Liver (tissue), 8 donors: ENCODE measurements at regions not wholly inside any gene's neighbourhood (a gene's known extent, or its start where the extent isn't known, plus 50 kb on each side); places are given as distances from the start of the nearest gene placed in this dataset.
A peak's percentile ranks its signal among the peaks of the same experiment; 100 is the strongest.
"Not testable (repeated sequence)": the region's sequence is repeated elsewhere in the genome, so short reads cannot be mapped to it uniquely, and the experiment has no call there.

Experiments
- DNase-seq: peaks from one replicate; pipeline ENCODE4 v3.0.0-alpha.2; 2017; ENCODE audit warnings: low spot score
- H3K27ac ChIP-seq, 2 donors: one replicate each; pipeline ENCODE4 v1.7.0; 2013; ENCODE audit warnings: inconsistent platforms in 2 of 2, low read length in 2 of 2, control low read depth in 1 of 2, low read depth in 1 of 2, mild to moderate bottlenecking in 1 of 2
- H3K27me3 ChIP-seq, 4 donors: one replicate each; pipeline versions ENCODE4 v1.6.1 to v1.7.0; 2013; ENCODE audit warnings: low read length in 3 of 4, inconsistent platforms in 1 of 4, mild to moderate bottlenecking in 1 of 4, moderate library complexity in 1 of 4; ENCODE audit not compliant: control insufficient read depth in 4 of 4, insufficient read depth in 4 of 4
- H3K36me3 ChIP-seq, 4 donors: one replicate each; pipeline versions ENCODE4 v1.6.1 to v1.7.0; 2013; ENCODE audit warnings: low read length in 3 of 4, mild to moderate bottlenecking in 3 of 4, low read depth in 1 of 4, moderate library complexity in 1 of 4; ENCODE audit not compliant: control insufficient read depth in 4 of 4, insufficient read depth in 3 of 4
- H3K4me1 ChIP-seq, 4 donors: one replicate each; pipeline versions ENCODE4 v1.6.1 to v1.7.0; 2013; ENCODE audit warnings: low read length in 3 of 4, mild to moderate bottlenecking in 3 of 4, moderate library complexity in 1 of 4; ENCODE audit not compliant: control insufficient read depth in 4 of 4, insufficient read depth in 4 of 4
- H3K4me3 ChIP-seq, 3 donors: one replicate each; pipeline versions ENCODE4 v1.6.1 to v1.7.0; 2013; ENCODE audit warnings: low read length in 3 of 3, control low read depth in 1 of 3, low read depth in 1 of 3, mild to moderate bottlenecking in 1 of 3
- H3K9ac ChIP-seq, 2 donors: one replicate each; pipeline ENCODE4 v1.7.0; 2013; ENCODE audit warnings: low read length in 2 of 2, mild to moderate bottlenecking in 2 of 2, moderate library complexity in 2 of 2, control low read depth in 1 of 2, low read depth in 1 of 2
- H3K9me3 ChIP-seq, 4 donors: one replicate each; pipeline versions ENCODE4 v1.6.1 to v1.7.0; 2013; ENCODE audit warnings: low read length in 3 of 4; ENCODE audit not compliant: control insufficient read depth in 4 of 4
- FOXA1 ChIP-seq: IDR thresholded peaks from 2 replicates; pipeline ENCODE4 v1.6.1; 2016; ENCODE audit warnings: antibody characterized with exemption
- FOXA2 ChIP-seq: IDR thresholded peaks from 2 replicates; pipeline ENCODE4 v1.6.1; 2016; ENCODE audit warnings: antibody characterized with exemption
- GABPA ChIP-seq, 2 donors: IDR thresholded peaks in 1 of 2; conservative IDR thresholded peaks in 1 of 2; 2 replicates each; pipeline ENCODE4 v1.6.1; 2016; ENCODE audit warnings: antibody characterized with exemption in 2 of 2, mild to moderate bottlenecking in 1 of 2, moderate library complexity in 1 of 2
- HNF4A ChIP-seq, 2 donors: conservative IDR thresholded peaks; 2 replicates each; pipeline ENCODE4 v1.6.1; 2016; ENCODE audit warnings: antibody characterized with exemption in 2 of 2, mild to moderate bottlenecking in 2 of 2
- HNF4G ChIP-seq: IDR thresholded peaks from 2 replicates; pipeline ENCODE4 v1.6.1; 2016; ENCODE audit warnings: antibody characterized with exemption
- JUND ChIP-seq, 2 donors: IDR thresholded peaks; 2 replicates each; pipeline ENCODE4 v1.6.1; 2016; ENCODE audit warnings: antibody characterized with exemption in 2 of 2
- NR2F2 ChIP-seq: IDR thresholded peaks from 2 replicates; pipeline ENCODE4 v1.6.1; 2016; ENCODE audit warnings: antibody characterized with exemption
- RAD21 ChIP-seq, 2 donors: IDR thresholded peaks; 2 replicates each; pipeline ENCODE4 v1.6.1; 2016; ENCODE audit warnings: antibody characterized with exemption in 2 of 2, mild to moderate bottlenecking in 2 of 2
- RXRA ChIP-seq, 2 donors: IDR thresholded peaks; 2 replicates each; pipeline ENCODE4 v1.6.1; 2017 to 2018; ENCODE audit warnings: antibody characterized with exemption in 2 of 2, mild to moderate bottlenecking in 1 of 2
- SP1 ChIP-seq: IDR thresholded peaks from 2 replicates; pipeline ENCODE4 v1.6.1; 2018; ENCODE audit warnings: antibody characterized with exemption, mild to moderate bottlenecking
- TAF1 ChIP-seq: conservative IDR thresholded peaks from 2 replicates; pipeline ENCODE4 v1.6.1; 2016; ENCODE audit warnings: antibody characterized with exemption, mild to moderate bottlenecking
- YY1 ChIP-seq: IDR thresholded peaks from 2 replicates; pipeline ENCODE4 v1.6.1; 2016; ENCODE audit warnings: antibody characterized with exemption, mild to moderate bottlenecking
- WGBS: extraction: QIAGEN DNeasy Blood & Tissue Kit; methylation state at CpG from one replicate; pipeline ENCODE4 v1.1.7; 2013; 5-methylcytosine and 5-hydroxymethylcytosine counted together
- TF ChIP-seq, protein P1 (sequence below): IDR thresholded peaks from 2 replicates; pipeline ENCODE4 v1.6.1; 2016; ENCODE audit warnings: antibody characterized with exemption
- TF ChIP-seq, protein P2 (sequence below): IDR thresholded peaks from 2 replicates; pipeline ENCODE4 v1.6.1; 2016; ENCODE audit warnings: antibody characterized with exemption
- TF ChIP-seq, protein P3 (sequence below): IDR thresholded peaks from 2 replicates; pipeline ENCODE4 v1.6.1; 2016; ENCODE audit warnings: antibody characterized with exemption
- TF ChIP-seq, protein P4 (sequence below): fragments of 150-350 bp; IDR thresholded peaks from 2 replicates; pipeline ENCODE4 v1.5.1; 2017; ENCODE audit warnings: improper control_type of control experiment, low read depth, low read length; ENCODE audit not compliant: missing input control
- TF ChIP-seq, protein P5 (sequence below): IDR thresholded peaks from 2 replicates; pipeline ENCODE4 v1.6.1; 2016; ENCODE audit warnings: antibody characterized with exemption, mild to moderate bottlenecking
- donor health status: healthy.
- donor health status: healthy.
- donor health status: healthy.
- donor health status: healthy.
- donor health status: healthy.

DNA sequence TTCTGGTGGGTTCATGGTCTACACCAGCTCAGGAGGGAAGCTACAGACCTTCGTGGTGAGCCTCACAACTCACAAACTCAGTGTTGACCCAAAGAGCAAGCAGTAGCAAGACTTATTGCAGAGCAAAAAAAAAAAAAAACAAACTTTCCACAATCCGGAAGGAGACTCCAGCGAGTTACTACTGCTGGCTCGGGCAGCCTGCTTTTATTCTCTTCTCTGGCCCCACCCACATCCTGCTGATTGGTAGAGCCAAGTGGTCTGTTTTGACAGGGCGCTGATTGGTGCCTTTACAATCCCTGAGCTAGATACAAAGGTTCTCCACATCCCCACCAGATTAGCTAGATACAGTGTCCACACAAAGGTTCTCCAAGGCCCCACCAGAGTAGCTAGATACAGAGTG is 135.6 kb upstream of the TMEM170B start:
- H3K9me3 ChIP-seq, DNase-seq, H3K4me3 ChIP-seq, H3K27me3 ChIP-seq, H3K9ac ChIP-seq, H3K36me3 ChIP-seq, H3K27ac ChIP-seq: not testable (repeated sequence)
- 93% methylated on average over 5 of the region's 5 CpGs for WGBS
- peaks cover 4 to 11% (median 6%) of the 10 kb centered on the region in 4 donors for H3K4me1 ChIP-seq

DNA sequence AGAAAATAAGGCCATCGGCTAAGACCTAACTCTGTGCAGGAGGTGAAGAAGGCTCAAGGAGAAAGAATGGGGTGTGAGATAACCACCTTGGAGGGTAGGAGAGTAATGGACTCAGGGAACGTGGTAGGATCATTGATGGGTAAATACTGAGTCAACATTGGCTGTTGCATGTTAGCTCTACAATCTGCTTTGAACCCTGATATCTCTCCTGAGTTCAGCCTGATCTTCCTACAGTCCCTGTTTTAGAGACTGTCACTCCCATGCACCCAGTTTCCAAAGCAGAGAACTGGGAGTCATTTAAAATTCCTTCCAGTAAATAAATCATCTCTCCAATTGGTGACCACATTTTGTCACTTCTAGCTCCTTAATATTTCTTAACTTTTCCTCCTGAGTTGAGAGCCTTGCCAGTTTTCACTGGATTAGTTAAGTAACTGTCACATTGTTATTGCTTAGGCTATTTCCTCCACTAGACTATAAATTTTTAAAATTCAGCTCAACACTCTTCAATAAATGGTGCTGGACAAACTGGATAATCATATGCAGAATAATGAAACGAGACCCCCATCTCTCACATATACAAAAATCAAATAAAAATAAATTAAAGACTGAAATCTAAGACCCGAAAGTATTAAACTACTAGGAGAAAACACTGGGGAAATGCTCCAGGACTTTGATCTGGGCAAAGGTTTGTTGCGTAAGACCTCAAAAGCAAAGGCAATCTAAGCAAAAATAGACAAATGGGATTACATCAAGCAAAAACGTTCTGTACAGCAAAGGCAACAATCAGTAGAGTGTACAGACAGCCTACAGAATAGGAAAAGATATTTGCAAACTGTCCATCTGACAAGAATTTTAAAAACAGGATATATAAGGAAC is 138.9 kb upstream of the TMEM170B start:
- Histone ChIP-seq H3K4me1 (peaks cover 4 to 11% (median 7%) of the 10 kb centered on the region in 4 donors), H3K4me3 (no peak overlapping the region), H3K9me3 (no peaks in the 10 kb centered on the region), H3K36me3 (no peaks in the 10 kb centered on the region), H3K9ac (peak overlapping the region in 1 of 2 donors; percentile 66), H3K27me3 (no peaks in the 10 kb centered on the region), H3K27ac (peak overlapping the region; percentile 86 to 93)
- TF ChIP-seq NR2F2 (no peak), TAF1 (no peak), FOXA2 (peak; percentile 86), RXRA (IDR thresholded peaks at IDR 0.05) (peak; percentile 57 to 61), YY1 (peak; percentile 62), HNF4A (conservative IDR thresholded peaks at IDR 0.05) (peak; percentile 95 to 96), HNF4G (peak; percentile 94), RAD21 (IDR thresholded peaks at IDR 0.05) (peak; percentile 45 to 57), GABPA (IDR thresholded peaks at IDR 0.05 in 1 of 2, conservative IDR thresholded peaks at IDR 0.05 in 1 of 2) (no peak), FOXA1 (peak; percentile 65), JUND (IDR thresholded peaks at IDR 0.05) (peak; percentile 68 to 72), SP1 (peak; percentile 78)
- TF ChIP-seq, protein P1, sequence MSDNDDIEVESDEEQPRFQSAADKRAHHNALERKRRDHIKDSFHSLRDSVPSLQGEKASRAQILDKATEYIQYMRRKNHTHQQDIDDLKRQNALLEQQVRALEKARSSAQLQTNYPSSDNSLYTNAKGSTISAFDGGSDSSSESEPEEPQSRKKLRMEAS = peak; percentile 26
- TF ChIP-seq, protein P2, sequence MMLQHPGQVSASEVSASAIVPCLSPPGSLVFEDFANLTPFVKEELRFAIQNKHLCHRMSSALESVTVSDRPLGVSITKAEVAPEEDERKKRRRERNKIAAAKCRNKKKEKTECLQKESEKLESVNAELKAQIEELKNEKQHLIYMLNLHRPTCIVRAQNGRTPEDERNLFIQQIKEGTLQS = peak; percentile 37
- TF ChIP-seq, protein P3, sequence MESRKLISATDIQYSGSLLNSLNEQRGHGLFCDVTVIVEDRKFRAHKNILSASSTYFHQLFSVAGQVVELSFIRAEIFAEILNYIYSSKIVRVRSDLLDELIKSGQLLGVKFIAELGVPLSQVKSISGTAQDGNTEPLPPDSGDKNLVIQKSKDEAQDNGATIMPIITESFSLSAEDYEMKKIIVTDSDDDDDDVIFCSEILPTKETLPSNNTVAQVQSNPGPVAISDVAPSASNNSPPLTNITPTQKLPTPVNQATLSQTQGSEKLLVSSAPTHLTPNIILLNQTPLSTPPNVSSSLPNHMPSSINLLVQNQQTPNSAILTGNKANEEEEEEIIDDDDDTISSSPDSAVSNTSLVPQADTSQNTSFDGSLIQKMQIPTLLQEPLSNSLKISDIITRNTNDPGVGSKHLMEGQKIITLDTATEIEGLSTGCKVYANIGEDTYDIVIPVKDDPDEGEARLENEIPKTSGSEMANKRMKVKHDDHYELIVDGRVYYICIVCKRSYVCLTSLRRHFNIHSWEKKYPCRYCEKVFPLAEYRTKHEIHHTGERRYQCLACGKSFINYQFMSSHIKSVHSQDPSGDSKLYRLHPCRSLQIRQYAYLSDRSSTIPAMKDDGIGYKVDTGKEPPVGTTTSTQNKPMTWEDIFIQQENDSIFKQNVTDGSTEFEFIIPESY = peak; percentile 57
- TF ChIP-seq, protein P4, sequence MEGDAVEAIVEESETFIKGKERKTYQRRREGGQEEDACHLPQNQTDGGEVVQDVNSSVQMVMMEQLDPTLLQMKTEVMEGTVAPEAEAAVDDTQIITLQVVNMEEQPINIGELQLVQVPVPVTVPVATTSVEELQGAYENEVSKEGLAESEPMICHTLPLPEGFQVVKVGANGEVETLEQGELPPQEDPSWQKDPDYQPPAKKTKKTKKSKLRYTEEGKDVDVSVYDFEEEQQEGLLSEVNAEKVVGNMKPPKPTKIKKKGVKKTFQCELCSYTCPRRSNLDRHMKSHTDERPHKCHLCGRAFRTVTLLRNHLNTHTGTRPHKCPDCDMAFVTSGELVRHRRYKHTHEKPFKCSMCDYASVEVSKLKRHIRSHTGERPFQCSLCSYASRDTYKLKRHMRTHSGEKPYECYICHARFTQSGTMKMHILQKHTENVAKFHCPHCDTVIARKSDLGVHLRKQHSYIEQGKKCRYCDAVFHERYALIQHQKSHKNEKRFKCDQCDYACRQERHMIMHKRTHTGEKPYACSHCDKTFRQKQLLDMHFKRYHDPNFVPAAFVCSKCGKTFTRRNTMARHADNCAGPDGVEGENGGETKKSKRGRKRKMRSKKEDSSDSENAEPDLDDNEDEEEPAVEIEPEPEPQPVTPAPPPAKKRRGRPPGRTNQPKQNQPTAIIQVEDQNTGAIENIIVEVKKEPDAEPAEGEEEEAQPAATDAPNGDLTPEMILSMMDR = no peak
- TF ChIP-seq, protein P5, sequence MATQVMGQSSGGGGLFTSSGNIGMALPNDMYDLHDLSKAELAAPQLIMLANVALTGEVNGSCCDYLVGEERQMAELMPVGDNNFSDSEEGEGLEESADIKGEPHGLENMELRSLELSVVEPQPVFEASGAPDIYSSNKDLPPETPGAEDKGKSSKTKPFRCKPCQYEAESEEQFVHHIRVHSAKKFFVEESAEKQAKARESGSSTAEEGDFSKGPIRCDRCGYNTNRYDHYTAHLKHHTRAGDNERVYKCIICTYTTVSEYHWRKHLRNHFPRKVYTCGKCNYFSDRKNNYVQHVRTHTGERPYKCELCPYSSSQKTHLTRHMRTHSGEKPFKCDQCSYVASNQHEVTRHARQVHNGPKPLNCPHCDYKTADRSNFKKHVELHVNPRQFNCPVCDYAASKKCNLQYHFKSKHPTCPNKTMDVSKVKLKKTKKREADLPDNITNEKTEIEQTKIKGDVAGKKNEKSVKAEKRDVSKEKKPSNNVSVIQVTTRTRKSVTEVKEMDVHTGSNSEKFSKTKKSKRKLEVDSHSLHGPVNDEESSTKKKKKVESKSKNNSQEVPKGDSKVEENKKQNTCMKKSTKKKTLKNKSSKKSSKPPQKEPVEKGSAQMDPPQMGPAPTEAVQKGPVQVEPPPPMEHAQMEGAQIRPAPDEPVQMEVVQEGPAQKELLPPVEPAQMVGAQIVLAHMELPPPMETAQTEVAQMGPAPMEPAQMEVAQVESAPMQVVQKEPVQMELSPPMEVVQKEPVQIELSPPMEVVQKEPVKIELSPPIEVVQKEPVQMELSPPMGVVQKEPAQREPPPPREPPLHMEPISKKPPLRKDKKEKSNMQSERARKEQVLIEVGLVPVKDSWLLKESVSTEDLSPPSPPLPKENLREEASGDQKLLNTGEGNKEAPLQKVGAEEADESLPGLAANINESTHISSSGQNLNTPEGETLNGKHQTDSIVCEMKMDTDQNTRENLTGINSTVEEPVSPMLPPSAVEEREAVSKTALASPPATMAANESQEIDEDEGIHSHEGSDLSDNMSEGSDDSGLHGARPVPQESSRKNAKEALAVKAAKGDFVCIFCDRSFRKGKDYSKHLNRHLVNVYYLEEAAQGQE = no peak
- no peak for DNase-seq
- 34% methylated on average over 6 of the region's 6 CpGs for WGBS
